Panc1 (cell line): ENCODE measurements at regions not wholly inside any gene's neighbourhood (a gene's known extent, or its start where the extent isn't known, plus 50 kb on each side); places are given as distances from the start of the nearest gene placed in this dataset.

Experiments used
- ATAC-seq: fragments of 200-7000 bp; cut with Tn5 transposase; 2 replicates; pipeline ENCODE4 v1.9.1; 2020; ENCODE audit warnings: mild to moderate bottlenecking, moderate library complexity
- BruUV-seq: library from RNA; stranded (reverse); fragments of 400-500 nt; replicated peaks from 2 replicates; lab custom pipeline; 2021; lab: Mats Ljungman, UMichigan
- CTCF ChIA-PET: fragments of 300-600 bp; sonication (Branson Sonifier 250); formaldehyde crosslinking; loops from one replicate; lab custom pipeline; 2022; ENCODE audit warnings: antibody characterized with exemption; lab: Charles Lee
- POLR2A ChIA-PET: fragments of 300-600 bp; sonication (Branson Sonifier 250); formaldehyde crosslinking; loops from one replicate; lab custom pipeline; 2022; ENCODE audit warnings: antibody characterized with exemption; lab: Charles Lee
- DNase-seq: peaks from one replicate; pipeline ENCODE4 v3.0.0-alpha.2; 2010; ENCODE audit warnings: low read depth, low spot score
- H3K27ac ChIP-seq: 2 replicates; pipeline ENCODE4 v1.5.1; 2011; ENCODE audit warnings: mild to moderate bottlenecking, low read length, inconsistent platforms
- H3K27me3 ChIP-seq: fragments of 200-500 bp; sonication (Bioruptor generic); 2 replicates; pipeline ENCODE4 v1.6.0; 2014; ENCODE audit warnings: low read length, inconsistent platforms; ENCODE audit not compliant: control insufficient read depth, insufficient read depth
- H3K36me3 ChIP-seq: fragments of 200-500 bp; sonication (Bioruptor generic); 2 replicates; pipeline ENCODE4 v1.5.1; 2014; ENCODE audit warnings: inconsistent platforms, mild to moderate bottlenecking, low read length, moderate library complexity; ENCODE audit not compliant: control insufficient read depth, insufficient read depth
- H3K4me1 ChIP-seq: 2 replicates; pipeline ENCODE4 v1.5.1; 2011; ENCODE audit warnings: inconsistent platforms, mild to moderate bottlenecking, low read length, moderate library complexity; ENCODE audit not compliant: control insufficient read depth, insufficient read depth
- H3K4me3 ChIP-seq, 2 experiments: 2 replicates each; pipeline ENCODE4 v1.5.1; 2011 to 2012; ENCODE audit warnings: low read depth in 2 of 2, low read length in 2 of 2, mild to moderate bottlenecking in 2 of 2, inconsistent platforms in 1 of 2, moderate library complexity in 1 of 2
- H3K9me3 ChIP-seq: fragments of 200-500 bp; sonication (Bioruptor generic); 2 replicates; pipeline ENCODE4 v1.5.1; 2014; ENCODE audit warnings: low read depth, mild to moderate bottlenecking, inconsistent platforms, low read length, moderate library complexity; ENCODE audit not compliant: control insufficient read depth, insufficient read depth
- CTCF ChIP-seq: fragments of 450-650 bp; IDR thresholded peaks from 2 replicates; pipeline ENCODE4 v1.5.1; 2017; ENCODE audit warnings: mild to moderate bottlenecking
- SIN3A ChIP-seq: IDR thresholded peaks from 2 replicates; pipeline ENCODE4 v1.6.1; 2012; ENCODE audit warnings: low read depth, mild to moderate bottlenecking, low read length, moderate library complexity, borderline replicate concordance; ENCODE audit not compliant: insufficient read depth
- TCF7L2 ChIP-seq: IDR thresholded peaks from 2 replicates; pipeline ENCODE4 v1.6.1; 2011; ENCODE audit warnings: mild to moderate bottlenecking, low read depth, low read length, inconsistent platforms
- in situ Hi-C: cut with HindIII; loops from 2 replicates; pipeline ENCODE4 v1.10.0; 2016; ENCODE audit warnings: low sequenced_read_pairs, low pct_unique_long_range_greater_than_20kb
- intact Hi-C: fragments of 100-400 bp; cut with micrococcal nuclease; formaldehyde crosslinking; loops from one replicate; pipeline ENCODE4 v1.10.0; 2022; ENCODE audit not compliant: unreplicated experiment
- TF ChIP-seq, protein P1 (sequence below), 2 experiments: IDR thresholded peaks; 2 replicates each; pipeline ENCODE4 v1.6.1; 2011 to 2012; ENCODE audit warnings: low read depth in 2 of 2, control low read depth in 1 of 2, low read length in 1 of 2, mild to moderate bottlenecking in 1 of 2, moderate library complexity in 1 of 2; ENCODE audit not compliant: insufficient read depth in 1 of 2

DNA sequence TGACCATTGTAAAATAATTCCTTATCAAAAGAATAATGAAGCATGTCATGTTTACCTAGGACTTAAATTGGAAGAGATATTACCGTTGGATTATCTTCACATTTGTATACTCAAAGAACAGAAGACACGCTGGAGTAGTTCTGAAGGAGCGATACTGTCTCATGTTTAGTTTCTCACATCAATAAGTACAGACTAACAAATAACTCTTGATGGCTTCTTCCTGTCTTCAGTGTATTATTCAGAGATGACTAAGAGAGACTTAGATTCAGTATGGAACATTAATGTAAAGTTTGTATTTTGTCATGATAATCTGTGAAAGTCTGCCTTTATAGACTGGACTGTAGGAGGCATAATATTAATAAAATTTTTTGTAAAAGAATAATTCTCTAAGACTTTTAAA, 72.7 kb downstream of the SPRY1 start:
- CTCF ChIA-PET = no interaction called here
- POLR2A ChIA-PET = no interaction called here
- DNase-seq = no peak

GRCh38 chr4:123469696-123470095, 73.1 kb downstream of the SPRY1 start:
- intact Hi-C loops = no loop called here
- Histone ChIP-seq H3K4me1 (no peaks in the 10 kb centered on the region), H3K36me3 (no peaks in the 10 kb centered on the region), H3K27ac (peak overlapping the region; percentile 39; the same call in 1 of the 2 replicates), H3K4me3 (no peak overlapping the region), H3K27me3 (no peaks in the 10 kb centered on the region), H3K9me3 (no peaks in the 10 kb centered on the region)
- no TSS peak for BruUV-seq
- ChIA-PET POLR2A (no interaction called here), CTCF (no interaction called here)
- ATAC-seq = no peak
- in situ Hi-C loops = no loop called here
- no peak for DNase-seq
- TF ChIP-seq, protein P1, sequence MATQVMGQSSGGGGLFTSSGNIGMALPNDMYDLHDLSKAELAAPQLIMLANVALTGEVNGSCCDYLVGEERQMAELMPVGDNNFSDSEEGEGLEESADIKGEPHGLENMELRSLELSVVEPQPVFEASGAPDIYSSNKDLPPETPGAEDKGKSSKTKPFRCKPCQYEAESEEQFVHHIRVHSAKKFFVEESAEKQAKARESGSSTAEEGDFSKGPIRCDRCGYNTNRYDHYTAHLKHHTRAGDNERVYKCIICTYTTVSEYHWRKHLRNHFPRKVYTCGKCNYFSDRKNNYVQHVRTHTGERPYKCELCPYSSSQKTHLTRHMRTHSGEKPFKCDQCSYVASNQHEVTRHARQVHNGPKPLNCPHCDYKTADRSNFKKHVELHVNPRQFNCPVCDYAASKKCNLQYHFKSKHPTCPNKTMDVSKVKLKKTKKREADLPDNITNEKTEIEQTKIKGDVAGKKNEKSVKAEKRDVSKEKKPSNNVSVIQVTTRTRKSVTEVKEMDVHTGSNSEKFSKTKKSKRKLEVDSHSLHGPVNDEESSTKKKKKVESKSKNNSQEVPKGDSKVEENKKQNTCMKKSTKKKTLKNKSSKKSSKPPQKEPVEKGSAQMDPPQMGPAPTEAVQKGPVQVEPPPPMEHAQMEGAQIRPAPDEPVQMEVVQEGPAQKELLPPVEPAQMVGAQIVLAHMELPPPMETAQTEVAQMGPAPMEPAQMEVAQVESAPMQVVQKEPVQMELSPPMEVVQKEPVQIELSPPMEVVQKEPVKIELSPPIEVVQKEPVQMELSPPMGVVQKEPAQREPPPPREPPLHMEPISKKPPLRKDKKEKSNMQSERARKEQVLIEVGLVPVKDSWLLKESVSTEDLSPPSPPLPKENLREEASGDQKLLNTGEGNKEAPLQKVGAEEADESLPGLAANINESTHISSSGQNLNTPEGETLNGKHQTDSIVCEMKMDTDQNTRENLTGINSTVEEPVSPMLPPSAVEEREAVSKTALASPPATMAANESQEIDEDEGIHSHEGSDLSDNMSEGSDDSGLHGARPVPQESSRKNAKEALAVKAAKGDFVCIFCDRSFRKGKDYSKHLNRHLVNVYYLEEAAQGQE (IDR thresholded peaks at IDR 0.05; ENCODE audit: insufficient read depth in 1 of 2, low read depth in 2 of 2, low read length in 1 of 2) = no peak

More for the DNA sequence above, 72.7 kb downstream of the SPRY1 start:
- no peak overlapping the region for H3K4me3 ChIP-seq
- H3K27ac ChIP-seq = peak overlapping the region; percentile 73
- H3K9me3 ChIP-seq = no peaks in the 10 kb centered on the region
- H3K36me3 ChIP-seq = no peaks in the 10 kb centered on the region
- in situ Hi-C loops = no loop called here
- no peaks in the 10 kb centered on the region for H3K27me3 ChIP-seq
- TF ChIP-seq SIN3A (no peak), TCF7L2 (no peak), CTCF (no peak)
- TF ChIP-seq, protein P1 (IDR thresholded peaks at IDR 0.05; ENCODE audit: insufficient read depth in 1 of 2, low read depth in 2 of 2, low read length in 1 of 2) = no peak
- BruUV-seq = no TSS peak
- H3K4me1 ChIP-seq = no peaks in the 10 kb centered on the region
- no peak for ATAC-seq
- intact Hi-C loops = no loop called here
